NOMO-1 treated with dmso at 0.1 percent for 144 hours (cell line): ENCODE measurements at regions not wholly inside any gene's neighbourhood (a gene's known extent, or its start where the extent isn't known, plus 50 kb on each side); places are given as distances from the start of the nearest gene placed in this dataset.
"Not testable (repeated sequence)": the region's sequence is repeated elsewhere in the genome, so short reads cannot be mapped to it uniquely, and the experiment has no call there.

Experiments
- DNase-seq: peaks from one replicate; lab custom pipeline; 2025; ENCODE audit not compliant: unreplicated experiment; lab: John Stamatoyannopoulos, UW

- DNase-seq: no peak
These were observed 557.2 kb upstream of the ARID1B start for GRCh38 chr6:156219973-156220372.

- DNase-seq: no peak
These were observed 571.5 kb upstream of the ARID1B start for GRCh38 chr6:156205678-156206077.

- no peak for DNase-seq
These were observed 578.0 kb upstream of the ARID1B start for GRCh38 chr6:156199182-156199581.

GRCh38 chr6:156197513-156197912, 579.7 kb upstream of the ARID1B start:
- no peak for DNase-seq

- DNase-seq: no peak
These were observed 582.2 kb upstream of the ARID1B start for GRCh38 chr6:156194981-156195380.

GRCh38 chr6:156193381-156193780, 583.8 kb upstream of the ARID1B start:
- DNase-seq: no peak

GRCh38 chr6:156191895-156192294, 585.3 kb upstream of the ARID1B start:
- DNase-seq: no peak

GRCh38 chr6:156191390-156191789, 585.8 kb upstream of the ARID1B start:
- not testable (repeated sequence) for DNase-seq

- DNase-seq: no peak
These were observed 586.9 kb upstream of the ARID1B start for GRCh38 chr6:156190270-156190669.

GRCh38 chr6:156189714-156190113, 587.5 kb upstream of the ARID1B start:
- DNase-seq: no peak

GRCh38 chr6:156189195-156189594, 588.0 kb upstream of the ARID1B start:
- DNase-seq: no peak

- no peak for DNase-seq
These were observed 592.1 kb upstream of the ARID1B start for GRCh38 chr6:156185113-156185512.

- DNase-seq: no peak
These were observed 593.5 kb upstream of the ARID1B start for GRCh38 chr6:156183678-156184077.

GRCh38 chr6:156182356-156182755, 594.8 kb upstream of the ARID1B start:
- no peak for DNase-seq

- no peak for DNase-seq
These were observed 595.7 kb upstream of the ARID1B start for GRCh38 chr6:156181506-156181905.

- no peak for DNase-seq
These were observed 601.2 kb upstream of the ARID1B start for GRCh38 chr6:156175971-156176421.

- DNase-seq: no peak
These were observed 601.7 kb upstream of the ARID1B start for GRCh38 chr6:156175433-156175832.

GRCh38 chr6:156174031-156174890, 602.9 kb upstream of the ARID1B start:
- DNase-seq: no peak

- no peak for DNase-seq
These were observed 607.8 kb upstream of the ARID1B start for GRCh38 chr6:156169371-156169770.

GRCh38 chr6:156167625-156168071, 609.5 kb upstream of the ARID1B start:
- DNase-seq: no peak

GRCh38 chr6:156167016-156167624, 610.1 kb upstream of the ARID1B start:
- DNase-seq: no peak

- DNase-seq: no peak
These were observed 611.1 kb upstream of the ARID1B start for GRCh38 chr6:156166093-156166492.
